ENCODE measurements at regions not wholly inside any gene's neighbourhood (a gene's known extent, or its start where the extent isn't known, plus 50 kb on each side); places are given as distances from the start of the nearest gene placed in this dataset.

DNA sequence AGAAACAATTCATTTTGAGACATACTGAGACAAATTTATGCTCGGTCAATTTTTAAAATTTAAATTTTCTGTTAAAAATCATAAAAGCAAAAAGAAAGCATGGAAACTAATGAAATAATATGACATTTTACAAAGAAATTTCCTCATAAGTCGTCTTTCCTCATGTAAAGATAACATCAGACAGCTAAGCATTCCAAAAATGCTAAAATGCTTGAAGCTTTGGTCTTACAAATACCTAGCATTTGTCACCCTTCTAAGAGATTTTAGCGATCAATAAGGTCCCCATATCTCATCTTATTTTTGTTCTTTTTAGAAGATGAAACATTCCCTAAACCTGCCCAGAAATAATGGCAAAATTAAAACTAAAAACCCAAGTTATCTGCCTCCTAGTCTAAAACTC is 68.5 kb upstream of the FREM2 start:
- no peak for DNase-seq

DNA sequence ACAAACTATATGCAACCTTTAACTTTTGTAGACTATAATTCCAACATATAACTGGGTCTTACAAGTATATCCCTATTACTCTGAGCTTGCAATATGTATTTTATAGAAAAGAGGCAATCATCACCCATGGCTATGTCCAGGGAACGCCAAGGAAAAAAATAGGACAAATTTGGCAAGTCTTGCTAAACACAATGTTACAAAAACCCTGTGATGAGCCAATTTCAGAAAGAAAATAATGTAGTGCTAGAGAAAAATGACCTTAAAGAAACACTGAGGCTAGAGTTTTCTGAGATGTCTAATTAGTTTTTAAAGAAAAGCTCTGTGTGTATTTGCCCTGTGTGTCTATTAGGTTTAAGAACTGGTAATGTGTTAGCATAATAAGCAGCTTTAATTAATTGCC is 68.0 kb upstream of the FREM2 start:
- no peak for DNase-seq

DNA sequence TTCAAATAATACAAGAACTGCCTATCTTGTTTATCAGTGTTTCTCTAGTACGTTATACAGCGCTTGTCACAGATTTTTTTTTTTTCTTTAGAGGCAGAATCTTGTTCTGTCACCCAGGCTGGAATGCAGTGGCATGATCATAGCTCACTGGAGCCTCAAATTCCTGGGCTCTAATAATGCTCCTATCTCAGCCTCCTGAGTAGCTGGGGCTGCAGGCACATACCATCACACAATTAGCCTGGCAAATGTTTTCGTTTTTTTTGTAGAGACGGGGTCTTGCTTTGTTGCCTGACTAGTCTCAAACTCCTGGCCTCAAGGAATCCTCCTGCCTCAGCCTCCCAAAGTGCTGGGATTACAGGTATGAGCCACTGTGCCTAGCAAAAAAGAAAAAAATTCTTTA is 66.0 kb upstream of the FREM2 start:
- no peak for DNase-seq

DNA sequence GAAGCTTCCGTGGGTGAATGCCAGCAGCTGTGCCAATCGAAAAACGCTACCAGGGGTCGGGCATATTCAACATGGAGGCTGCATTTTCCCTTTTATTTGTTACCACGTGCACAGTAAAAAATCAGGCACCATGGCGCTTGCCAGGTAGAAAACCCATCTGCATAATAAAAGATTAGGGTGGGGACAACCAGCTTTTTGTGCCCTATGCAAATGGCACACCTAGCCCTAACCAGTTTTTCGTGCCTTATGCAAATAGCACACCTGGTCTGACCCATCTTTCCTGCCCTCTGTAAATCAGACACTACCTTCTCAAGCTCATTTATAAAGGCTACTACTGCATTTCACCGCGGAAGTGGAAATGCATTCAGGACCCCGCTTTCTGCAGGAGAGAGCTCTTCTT is 62.1 kb upstream of the FREM2 start:
- no peak for DNase-seq

- no peak for DNase-seq
These were observed 58.3 kb upstream of the FREM2 start for GRCh38 chr13:38628554-38628953.

GRCh38 chr13:38630780-38631179 is 56.1 kb upstream of the FREM2 start:
- no peak for DNase-seq

DNA sequence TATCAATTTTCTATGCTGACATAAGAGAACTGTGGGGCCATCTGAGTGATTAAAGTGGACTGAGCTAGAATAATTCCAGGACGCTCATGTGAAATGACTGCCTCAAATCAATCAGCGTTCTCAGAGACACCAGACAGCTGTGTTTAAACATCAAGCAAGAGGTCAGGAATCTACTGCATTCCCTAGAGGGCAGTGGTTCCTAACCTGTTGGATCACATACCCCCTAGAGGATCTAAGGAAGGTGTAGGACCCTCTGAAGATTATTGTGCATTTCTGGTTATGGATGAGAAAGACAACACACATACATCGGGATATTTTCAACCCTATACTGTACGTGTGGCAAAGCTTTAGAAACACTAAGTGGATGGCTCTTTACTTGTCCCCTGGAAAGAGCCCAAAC is 51.8 kb upstream of the FREM2 start:
- no peak for DNase-seq

- no peak for DNase-seq
These were observed 50.8 kb upstream of the FREM2 start for GRCh38 chr13:38636073-38636472.

- peak; percentile 85 for DNase-seq
These were observed 50.1 kb upstream of the FREM2 start for GRCh38 chr13:38636761-38637160.
